Nephron (organoid): ENCODE measurements at regions not wholly inside any gene's neighbourhood (a gene's known extent, or its start where the extent isn't known, plus 50 kb on each side); places are given as distances from the start of the nearest gene placed in this dataset.

Source experiments
- H3K27ac Mint-ChIP-seq, 3 experiments: 2 replicates each; pipeline ENCODE4 v1.8.0; 2020; ENCODE audit warnings: mixed read lengths in 3 of 3, mild to moderate bottlenecking in 2 of 3, moderate library complexity in 1 of 3
- H3K27me3 Mint-ChIP-seq: 2 replicates; pipeline ENCODE4 v1.8.0; 2021; ENCODE audit warnings: low read depth, mild to moderate bottlenecking, moderate library complexity, mixed read lengths
- H3K36me3 Mint-ChIP-seq: 2 replicates; pipeline ENCODE4 v1.8.0; 2020; ENCODE audit warnings: low read depth, mixed read lengths
- H3K4me1 Mint-ChIP-seq: 2 replicates; pipeline ENCODE4 v1.8.0; 2020; ENCODE audit warnings: mixed read lengths
- H3K4me3 Mint-ChIP-seq, 3 experiments: 2 replicates each; pipeline ENCODE4 v1.8.0; 2020; ENCODE audit warnings: mild to moderate bottlenecking in 3 of 3, mixed read lengths in 3 of 3, moderate library complexity in 2 of 3
- H3K9me3 Mint-ChIP-seq: 2 replicates; pipeline ENCODE4 v1.8.0; 2020; ENCODE audit warnings: mixed read lengths
- TF ChIP-seq, protein P1 (sequence below), 3 experiments: fragments of 200-600 bp; sonication (generic); IDR thresholded peaks; one replicate each; pipeline ENCODE4 v1.5.0; 2021; ENCODE audit warnings: antibody characterized with exemption in 3 of 3; ENCODE audit not compliant: unreplicated experiment in 3 of 3

DNA sequence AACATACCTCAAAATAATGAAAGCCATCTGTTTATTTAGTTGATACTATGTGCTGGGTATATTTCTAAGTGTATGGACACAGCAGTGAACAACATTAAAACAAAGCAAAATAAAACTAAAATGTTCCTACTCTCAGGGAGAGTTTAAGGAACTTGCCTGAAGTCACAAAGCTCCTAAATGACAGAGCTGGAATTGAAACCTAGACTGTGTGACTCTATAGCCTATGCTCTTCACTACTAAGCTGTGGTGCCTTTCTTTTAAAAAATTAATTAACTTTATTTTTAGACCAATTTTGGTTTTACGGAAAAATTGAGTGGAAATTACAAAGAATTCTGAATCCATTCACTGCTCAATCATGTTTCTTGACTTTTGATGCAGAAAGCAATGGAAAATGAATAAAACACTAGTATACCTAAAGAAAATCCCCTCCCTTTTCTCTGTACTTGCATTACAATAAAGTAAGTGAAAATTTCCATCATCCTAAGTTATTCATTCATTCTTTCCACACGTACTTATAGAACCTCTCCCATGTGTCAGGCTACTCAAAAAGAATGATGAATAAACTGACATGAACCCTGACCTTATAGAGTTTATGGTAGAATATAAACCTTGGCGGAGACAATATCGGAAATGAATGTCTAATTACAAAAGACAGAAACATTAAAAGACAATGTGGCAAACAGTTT lies 189.8 kb upstream of the RBMS3 start:
- TF ChIP-seq, protein P1, sequence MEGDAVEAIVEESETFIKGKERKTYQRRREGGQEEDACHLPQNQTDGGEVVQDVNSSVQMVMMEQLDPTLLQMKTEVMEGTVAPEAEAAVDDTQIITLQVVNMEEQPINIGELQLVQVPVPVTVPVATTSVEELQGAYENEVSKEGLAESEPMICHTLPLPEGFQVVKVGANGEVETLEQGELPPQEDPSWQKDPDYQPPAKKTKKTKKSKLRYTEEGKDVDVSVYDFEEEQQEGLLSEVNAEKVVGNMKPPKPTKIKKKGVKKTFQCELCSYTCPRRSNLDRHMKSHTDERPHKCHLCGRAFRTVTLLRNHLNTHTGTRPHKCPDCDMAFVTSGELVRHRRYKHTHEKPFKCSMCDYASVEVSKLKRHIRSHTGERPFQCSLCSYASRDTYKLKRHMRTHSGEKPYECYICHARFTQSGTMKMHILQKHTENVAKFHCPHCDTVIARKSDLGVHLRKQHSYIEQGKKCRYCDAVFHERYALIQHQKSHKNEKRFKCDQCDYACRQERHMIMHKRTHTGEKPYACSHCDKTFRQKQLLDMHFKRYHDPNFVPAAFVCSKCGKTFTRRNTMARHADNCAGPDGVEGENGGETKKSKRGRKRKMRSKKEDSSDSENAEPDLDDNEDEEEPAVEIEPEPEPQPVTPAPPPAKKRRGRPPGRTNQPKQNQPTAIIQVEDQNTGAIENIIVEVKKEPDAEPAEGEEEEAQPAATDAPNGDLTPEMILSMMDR (IDR thresholded peaks at IDR 0.05; ENCODE audit: unreplicated experiment in 3 of 3), result no peak
- Mint-ChIP-seq H3K27me3 (no peaks in the 10 kb centered on the region), H3K36me3 (no peaks in the 10 kb centered on the region), H3K4me3 (no peak overlapping the region), H3K4me1 (no peaks in the 10 kb centered on the region), H3K27ac (no peak overlapping the region), H3K9me3 (peaks cover 37% of the 10 kb centered on the region)

DNA sequence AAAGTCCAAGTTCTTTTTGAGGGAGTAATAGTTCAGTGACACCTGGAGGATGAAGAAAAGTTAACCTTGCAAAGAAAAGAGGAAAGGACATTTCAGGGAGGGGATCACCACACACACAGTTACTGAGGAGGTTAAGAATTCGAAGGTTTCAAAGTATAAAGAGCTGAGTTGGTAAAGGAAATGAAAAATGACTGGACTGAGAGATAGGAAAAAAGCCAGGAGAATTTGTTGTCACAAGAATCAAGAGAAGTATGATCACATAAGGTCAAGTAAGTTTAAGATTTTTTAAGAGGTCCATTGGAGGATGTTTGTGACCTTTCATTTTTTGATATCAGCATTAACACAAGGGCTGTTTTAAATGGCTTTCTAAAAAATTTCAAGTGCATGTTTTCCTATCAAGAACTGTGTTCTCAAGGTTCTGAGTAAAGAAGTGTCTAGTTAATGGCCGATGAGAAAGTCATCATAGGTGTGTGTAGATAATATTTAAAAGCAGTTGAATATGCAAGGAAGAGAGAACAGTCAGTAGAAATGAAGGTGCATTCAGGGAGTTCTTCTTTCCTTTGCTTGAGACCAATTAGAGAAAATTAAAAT lies 189.2 kb upstream of the RBMS3 start:
- TF ChIP-seq, protein P1 (IDR thresholded peaks at IDR 0.05; ENCODE audit: unreplicated experiment in 3 of 3), result no peak
- no peaks in the 10 kb centered on the region for H3K4me1 Mint-ChIP-seq
- no peaks in the 10 kb centered on the region for H3K36me3 Mint-ChIP-seq

DNA sequence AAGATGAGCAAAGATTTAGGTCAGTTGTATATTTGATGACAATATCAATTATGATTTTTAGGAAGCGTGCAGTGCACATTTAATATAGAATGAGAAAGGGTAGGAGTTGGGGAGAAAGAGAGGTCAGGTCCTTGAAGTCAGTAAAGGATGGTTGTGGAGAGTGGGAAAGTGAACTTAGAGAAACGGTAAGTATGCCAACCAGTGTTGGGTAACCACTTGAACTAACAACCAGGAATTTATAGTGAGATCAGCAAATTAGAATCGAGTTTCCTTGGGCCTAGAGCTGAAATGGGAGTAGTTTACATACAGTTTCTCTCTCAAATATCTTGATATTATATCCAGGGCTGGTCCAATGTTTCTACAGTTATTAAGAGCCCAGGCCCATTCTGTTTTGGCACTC lies 188.5 kb upstream of the RBMS3 start:
- Mint-ChIP-seq H3K27me3 (no peaks in the 10 kb centered on the region), H3K4me1 (no peaks in the 10 kb centered on the region), H3K4me3 (no peak overlapping the region), H3K36me3 (no peaks in the 10 kb centered on the region), H3K9me3 (peaks cover 46% of the 10 kb centered on the region), H3K27ac (no peak overlapping the region)
- TF ChIP-seq, protein P1 (IDR thresholded peaks at IDR 0.05; ENCODE audit: unreplicated experiment in 3 of 3), result no peak

More for the DNA sequence above, 189.2 kb upstream of the RBMS3 start:
- Mint-ChIP-seq H3K9me3 (peaks cover 43% of the 10 kb centered on the region), H3K27ac (no peak overlapping the region), H3K27me3 (no peaks in the 10 kb centered on the region), H3K4me3 (no peak overlapping the region)

DNA sequence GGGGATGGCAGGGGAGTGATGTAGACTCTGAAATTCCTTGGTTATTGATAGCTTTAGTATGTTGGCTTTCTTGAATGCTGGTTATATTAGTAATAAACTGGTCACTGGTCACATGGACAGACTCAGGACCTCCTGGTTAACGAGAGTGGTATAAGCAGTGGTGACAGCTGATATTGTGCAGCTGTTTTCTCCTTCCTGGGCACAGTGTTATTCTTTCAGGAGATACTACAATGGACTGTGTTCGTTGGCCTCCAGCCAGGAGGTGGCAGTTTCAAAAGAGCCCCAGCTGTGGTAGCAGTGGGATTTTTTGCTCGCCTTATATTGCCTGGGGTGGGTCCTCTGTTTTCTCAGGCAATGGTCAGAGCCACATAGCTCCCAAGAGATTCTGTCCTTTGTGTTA lies 181.6 kb upstream of the RBMS3 start:
- H3K9me3 Mint-ChIP-seq, result peaks cover 44% of the 10 kb centered on the region
- H3K27ac Mint-ChIP-seq, result peak overlapping the region in 1 of 3 experiments; percentile 84
- no peaks in the 10 kb centered on the region for H3K36me3 Mint-ChIP-seq
- no peaks in the 10 kb centered on the region for H3K27me3 Mint-ChIP-seq
- peaks cover 9% of the 10 kb centered on the region for H3K4me1 Mint-ChIP-seq
- TF ChIP-seq, protein P1 (IDR thresholded peaks at IDR 0.05; ENCODE audit: unreplicated experiment in 3 of 3), result no peak
- H3K4me3 Mint-ChIP-seq, result no peak overlapping the region

DNA sequence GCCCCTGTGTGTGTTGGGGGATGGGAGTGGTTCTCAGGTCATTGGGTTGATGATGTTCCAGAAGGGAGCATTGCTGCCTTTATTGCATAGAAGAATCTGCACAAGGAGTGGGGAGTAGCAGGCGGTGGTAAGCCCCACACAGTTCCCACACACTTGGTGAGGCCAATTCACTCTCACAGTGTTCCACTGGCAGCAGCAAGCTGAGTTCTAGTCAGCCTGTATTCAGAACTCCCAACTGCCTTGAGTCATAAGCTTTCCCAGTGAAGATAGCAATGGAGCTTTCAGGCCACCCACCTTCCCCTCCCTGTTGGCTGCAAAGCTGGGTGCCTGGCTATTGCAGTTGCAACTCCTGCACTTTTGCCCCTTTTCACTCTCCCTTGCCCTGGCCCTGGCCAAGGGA lies 181.1 kb upstream of the RBMS3 start:
- peaks cover 39% of the 10 kb centered on the region for H3K9me3 Mint-ChIP-seq
- H3K4me3 Mint-ChIP-seq, result no peak overlapping the region
- H3K4me1 Mint-ChIP-seq, result peaks cover 9% of the 10 kb centered on the region
- peak overlapping the region in 1 of 3 experiments; percentile 84 for H3K27ac Mint-ChIP-seq
- no peaks in the 10 kb centered on the region for H3K27me3 Mint-ChIP-seq
- TF ChIP-seq, protein P1 (IDR thresholded peaks at IDR 0.05; ENCODE audit: unreplicated experiment in 3 of 3), result no peak
- no peaks in the 10 kb centered on the region for H3K36me3 Mint-ChIP-seq

DNA sequence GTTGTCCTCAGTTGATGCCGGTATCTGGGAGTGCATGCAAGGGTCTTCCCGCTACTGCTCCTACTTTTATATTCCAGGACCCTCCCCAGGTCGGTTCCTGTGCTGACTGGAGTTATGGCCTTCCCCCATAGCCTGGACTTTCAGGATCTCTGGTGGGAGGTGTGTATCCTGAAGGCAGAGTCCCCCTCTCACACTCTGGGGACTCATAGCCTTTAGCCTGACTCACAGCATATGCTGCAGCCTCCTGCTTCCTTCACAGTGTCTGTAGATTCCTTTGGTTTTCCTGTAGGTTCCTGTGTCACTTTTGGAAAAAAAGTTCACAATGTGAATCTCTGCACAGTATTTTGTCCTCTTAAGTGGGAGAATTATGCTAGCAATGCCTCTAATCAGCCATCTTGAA lies 180.6 kb upstream of the RBMS3 start:
- Mint-ChIP-seq H3K27ac (peak overlapping the region in 1 of 3 experiments; percentile 74), H3K4me1 (peaks cover 9% of the 10 kb centered on the region), H3K4me3 (no peak overlapping the region), H3K9me3 (peaks cover 37% of the 10 kb centered on the region), H3K27me3 (no peaks in the 10 kb centered on the region), H3K36me3 (no peaks in the 10 kb centered on the region)
- TF ChIP-seq, protein P1 (IDR thresholded peaks at IDR 0.05; ENCODE audit: unreplicated experiment in 3 of 3), result no peak
